NCI-H1436 treated with DMSO at 0.1 percent for 48 hours (cell line): ENCODE measurements at regions not wholly inside any gene's neighbourhood (a gene's known extent, or its start where the extent isn't known, plus 50 kb on each side); places are given as distances from the start of the nearest gene placed in this dataset.
"Not testable (repeated sequence)": the region's sequence is repeated elsewhere in the genome, so short reads cannot be mapped to it uniquely, and the experiment has no call there.

Experiments used
- DNase-seq: peaks from one replicate; lab custom pipeline; 2025; lab: John Stamatoyannopoulos, UW

DNA sequence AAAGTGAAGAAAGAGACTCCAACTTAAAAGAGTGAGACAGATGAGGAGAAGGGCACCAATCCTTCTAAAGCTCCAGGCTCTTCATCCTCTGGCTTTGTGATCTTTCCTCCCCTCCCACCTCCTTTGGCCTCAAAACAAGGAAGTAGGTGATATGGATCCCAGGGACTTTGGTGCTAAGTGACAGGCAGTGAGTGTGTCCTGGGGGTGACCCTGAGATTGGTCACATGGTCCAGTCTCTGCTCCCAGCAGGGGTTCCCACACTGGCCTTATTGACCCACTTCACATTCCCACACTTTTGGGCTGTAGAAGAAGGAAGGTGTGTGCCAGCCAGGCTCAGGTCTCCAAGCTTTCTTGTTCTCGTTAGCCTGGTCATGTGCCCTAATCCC lies 401.2 kb upstream of the PROX1 start:
- no peak for DNase-seq

DNA sequence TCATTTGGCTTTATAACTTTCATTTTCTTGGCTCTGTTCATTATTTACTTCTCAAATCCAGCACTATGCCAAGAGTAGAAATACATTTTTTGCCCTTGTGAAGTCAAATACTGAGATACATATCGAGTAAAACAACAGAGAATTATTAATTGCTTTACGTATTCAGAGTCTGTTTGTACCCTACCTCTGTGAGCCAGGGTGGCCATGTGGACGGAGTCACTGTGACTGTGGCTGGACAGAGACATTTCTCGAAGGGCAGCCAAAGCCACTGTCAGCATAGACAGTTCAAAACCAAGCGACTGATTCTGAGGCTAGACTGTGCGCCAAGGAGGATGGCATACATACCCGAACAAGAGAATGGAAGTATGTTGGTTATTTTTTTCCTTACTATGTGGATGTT lies 391.0 kb upstream of the PROX1 start:
- DNase-seq = no peak

DNA sequence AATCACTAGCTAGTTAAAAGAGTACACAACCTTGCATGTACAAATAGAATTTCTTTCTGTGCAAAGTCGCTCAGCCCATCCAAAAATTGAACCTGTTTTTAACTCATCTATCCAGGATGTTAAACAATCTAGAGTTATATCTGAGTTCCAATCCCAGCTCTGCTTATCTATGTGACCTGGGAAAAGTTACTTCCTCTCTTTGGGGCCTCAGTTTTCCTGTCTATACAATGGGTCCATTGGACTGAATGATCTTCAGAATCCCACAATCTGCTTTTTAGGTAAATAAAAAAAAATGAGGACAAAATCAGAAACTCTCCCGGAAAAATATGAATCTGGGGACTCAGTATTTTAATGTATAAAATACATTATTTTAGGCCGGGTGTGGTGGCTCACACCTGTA lies 389.5 kb upstream of the PROX1 start:
- DNase-seq = no peak

DNA sequence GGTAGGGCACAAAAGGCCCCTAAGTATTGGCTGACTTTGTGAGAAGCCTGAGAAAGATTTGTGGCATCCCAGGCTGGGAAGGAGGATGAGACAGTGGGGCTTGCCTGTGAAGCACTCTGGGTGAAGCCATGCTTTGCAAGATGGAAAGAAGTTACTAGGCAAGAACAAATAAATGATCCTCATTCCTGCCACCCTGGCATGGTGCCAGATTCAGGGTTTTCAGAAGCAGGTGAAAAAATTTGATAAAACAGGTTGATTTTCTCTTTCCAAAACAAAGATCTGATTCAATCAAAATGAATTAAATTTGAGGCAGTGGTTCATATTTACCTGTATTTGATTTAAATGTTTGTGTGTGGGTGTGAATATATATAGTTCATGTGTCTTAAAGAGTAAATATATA lies 386.9 kb upstream of the PROX1 start:
- no peak for DNase-seq

DNA sequence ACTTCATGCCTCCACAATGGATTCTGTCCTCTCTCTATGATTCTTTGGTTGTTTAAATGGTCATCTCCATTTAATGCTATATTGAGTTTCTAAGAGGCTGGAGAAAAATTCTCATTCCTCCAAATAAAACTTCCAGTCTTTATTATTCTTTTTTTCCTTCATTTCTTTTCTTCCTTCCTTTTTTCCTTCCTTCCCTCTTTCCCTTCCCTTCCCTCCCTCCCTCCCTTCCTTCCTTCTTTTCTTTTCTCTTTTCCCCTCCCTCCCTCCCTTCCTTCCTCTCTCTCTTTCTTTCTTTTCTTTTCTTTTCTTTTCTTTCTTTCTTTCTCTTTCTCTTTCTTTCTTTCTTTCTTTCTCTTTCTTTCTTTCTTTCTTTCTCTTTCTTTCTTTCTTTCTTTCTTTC lies 386.1 kb upstream of the PROX1 start:
- DNase-seq = not testable (repeated sequence)

DNA sequence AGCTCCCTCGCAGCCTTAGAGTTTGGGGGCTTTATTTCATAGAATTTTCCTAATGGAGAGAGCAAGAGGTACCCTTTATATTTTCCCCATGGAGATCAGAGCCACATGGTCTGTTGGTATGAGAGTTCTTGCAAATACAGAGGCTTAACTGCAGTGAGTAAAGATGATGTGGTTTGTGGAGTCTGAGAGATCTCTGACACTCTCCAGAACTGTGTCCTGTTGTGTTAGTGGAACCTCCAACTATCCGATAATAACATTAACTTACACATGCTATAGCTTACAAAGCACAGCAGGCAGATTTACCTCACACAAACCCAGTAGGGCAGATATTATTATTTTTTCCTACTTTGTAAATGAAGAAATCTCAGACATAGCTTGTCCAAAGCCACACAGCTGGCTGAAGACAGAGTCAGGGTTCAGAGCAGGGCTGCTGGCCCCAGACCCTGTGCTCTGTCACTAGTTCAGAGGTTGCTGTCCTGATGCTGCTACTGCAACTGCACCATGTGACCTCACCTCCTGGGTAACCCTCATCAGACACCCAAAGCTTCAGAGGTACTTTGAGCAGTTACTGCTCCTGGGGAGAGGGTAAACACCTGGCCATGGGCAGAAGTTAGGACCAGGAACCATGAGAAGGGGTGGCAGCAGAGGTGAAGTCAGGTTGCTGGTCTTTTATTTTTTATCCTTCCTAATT lies 384.8 kb upstream of the PROX1 start:
- DNase-seq = no peak

DNA sequence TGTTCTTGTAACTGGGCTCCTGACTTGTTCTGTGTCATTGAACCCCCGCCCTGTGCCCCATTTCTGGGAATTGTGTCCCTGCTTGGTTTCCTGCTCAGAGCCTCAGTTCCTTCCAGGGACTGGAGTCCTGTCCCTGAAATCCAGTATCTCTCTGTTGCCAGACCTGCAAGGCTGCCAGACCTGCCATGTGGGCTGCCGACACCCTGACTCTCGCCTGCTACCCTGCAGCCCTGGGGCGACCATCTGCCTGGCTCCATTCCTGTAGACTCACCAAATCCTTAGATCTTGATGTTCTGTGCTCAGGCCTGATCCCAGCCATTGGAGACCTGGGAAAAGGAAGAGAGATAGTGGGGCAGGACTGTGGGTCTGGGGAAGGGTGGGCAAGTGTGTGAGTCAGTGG lies 383.3 kb upstream of the PROX1 start:
- DNase-seq = no peak

DNA sequence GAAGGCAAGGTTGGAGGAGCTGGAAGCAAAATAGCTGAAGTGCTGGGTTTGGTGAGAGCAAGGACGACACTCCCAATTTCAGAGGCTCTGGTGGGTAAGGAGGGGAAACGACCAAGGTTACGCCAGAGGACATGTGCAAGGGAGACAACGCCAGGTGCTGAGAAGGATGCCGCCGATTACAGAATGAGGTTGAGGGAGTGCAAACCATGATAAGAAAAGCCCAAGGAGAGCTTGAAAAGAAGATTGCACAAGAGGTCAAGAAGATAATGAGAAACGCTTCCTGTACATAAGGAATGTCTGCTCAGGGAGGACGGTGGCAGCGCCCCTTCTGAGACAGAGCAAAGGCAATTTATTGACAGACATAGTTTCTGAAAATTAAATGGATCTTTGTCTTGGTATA lies 382.0 kb upstream of the PROX1 start:
- no peak for DNase-seq

DNA sequence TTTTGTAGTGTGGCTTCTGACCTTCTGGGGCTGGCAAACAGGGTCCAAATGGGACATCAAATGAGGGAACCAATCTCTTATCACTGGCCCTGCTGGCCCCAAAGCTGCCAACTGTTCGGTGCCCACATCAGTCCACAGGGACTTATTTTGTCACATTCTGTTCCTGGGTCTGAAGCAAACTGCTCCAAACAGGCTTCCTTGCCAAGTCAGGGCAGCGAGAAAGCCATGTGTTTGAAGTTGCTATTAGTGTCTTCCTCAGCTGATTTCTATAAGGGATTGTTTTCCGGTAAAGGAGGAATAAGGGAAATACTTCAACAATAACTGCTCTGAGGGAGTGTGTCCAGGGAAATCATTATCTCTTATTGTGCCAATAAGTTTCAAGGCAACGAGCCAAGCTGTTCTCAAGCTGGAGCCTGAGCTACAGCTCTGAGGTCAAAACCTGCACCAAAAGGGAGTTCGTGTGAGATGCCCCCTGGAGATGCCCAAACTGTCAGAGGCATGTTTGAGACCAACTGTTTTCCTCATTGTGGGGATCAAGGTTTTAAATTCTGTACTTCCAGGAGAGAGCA lies 381.4 kb upstream of the PROX1 start:
- no peak for DNase-seq

DNA sequence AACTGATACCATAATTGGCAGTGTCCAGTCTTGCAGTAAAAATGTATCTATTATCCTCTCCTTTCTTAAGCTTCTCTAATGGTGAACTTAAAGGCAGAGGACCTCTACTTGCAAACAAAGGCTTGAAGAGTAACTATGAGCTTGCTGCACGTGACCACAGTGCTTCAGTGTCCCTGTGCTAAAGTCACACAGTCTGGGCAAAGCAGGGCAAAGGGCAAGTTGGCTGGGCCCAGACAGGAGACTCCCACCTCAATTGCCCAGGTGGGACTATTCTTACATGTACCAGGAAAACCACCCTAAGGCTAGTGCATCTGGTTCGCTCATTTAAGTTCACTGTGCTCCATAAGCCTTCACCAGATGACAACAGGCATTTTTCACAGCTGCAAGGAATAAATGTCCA lies 374.2 kb upstream of the PROX1 start:
- no peak for DNase-seq

DNA sequence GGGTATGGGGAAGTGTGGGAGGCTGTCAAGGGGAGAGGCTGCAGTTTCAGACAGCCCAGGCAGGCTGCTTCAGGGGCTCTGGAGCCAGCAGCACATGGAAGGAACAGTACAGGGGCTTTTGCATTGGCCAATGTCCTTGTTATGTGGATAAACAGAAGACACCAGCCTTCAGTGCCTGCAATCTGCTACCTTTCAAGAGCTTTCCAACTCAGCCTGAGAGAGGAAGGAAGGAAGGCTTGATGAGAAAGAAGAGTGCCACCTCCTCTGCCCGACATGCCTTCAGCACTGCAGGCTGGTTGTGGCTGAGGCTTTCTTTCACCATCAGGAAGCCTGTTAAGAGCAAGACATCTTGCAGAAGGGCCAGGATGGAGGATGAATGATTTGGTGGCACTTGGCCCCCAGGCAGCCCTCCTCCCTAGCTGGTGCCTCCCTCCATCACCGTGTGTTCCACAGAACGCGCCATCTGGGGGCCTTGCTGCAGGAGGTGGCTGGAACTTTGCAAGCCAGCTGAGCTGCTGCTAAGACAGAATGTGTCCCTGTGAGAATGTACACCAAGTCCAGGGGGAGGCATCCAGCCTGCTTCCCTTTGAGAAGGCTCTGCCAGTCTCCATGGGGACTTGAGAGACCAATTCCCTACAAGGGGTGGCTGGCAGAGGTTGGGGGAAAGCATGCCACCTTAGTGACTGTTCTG lies 372.4 kb upstream of the PROX1 start:
- DNase-seq = no peak

DNA sequence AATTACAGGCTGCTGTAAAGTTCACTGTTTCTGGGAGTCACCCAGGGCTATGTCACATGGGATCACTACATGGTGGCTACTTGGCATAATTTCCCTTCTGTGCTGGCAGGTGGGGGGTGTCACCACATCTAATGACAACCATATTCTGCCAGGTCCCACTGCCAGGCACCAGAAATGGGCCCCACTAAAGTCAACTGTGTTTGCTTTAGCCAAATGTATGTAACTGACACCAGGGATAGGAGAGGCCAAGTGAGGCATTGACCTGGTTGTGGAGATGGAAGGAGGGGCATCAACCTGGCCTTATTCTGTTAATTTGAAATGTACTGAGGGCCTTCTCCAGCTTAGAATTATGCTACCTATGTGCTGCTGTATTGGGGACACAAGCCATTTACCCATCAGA lies 370.6 kb upstream of the PROX1 start:
- no peak for DNase-seq

DNA sequence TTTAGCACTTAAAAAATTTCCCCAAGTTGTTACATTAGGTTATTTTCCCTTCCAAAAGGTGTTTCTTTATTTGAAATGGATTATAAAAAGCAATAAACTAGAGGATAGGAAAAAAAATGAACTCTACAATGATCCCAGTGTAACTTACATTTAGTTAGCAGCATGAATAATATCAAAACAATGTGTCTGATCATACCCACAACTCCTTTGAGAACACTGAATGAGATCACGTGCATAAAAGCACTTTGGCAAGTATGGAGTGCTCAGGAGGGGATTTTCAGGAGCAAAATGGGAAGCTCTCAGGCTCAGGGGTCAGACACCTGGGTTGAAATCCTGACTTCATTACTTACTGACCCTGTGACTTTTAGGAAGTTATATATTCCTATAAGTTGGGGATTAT lies 369.7 kb upstream of the PROX1 start:
- DNase-seq = no peak

DNA sequence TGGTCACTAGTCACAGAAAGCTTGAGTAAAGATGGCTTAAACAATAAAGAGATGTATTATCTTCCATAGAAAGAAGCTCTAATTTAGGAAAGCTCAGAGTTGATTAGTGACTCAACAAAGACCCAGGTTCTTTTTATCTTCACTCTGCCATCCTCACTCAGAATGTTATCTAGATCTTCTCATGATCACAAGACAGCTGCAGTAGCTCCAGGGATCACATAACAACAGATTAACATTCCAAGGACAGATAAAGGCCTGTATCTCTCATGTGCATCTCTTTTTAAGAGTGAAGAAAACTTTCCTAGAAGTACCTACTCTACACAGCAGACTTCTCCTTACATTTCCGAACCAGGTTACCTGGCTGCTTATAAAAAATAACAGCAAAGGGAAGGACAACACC lies 368.7 kb upstream of the PROX1 start:
- DNase-seq = no peak

DNA sequence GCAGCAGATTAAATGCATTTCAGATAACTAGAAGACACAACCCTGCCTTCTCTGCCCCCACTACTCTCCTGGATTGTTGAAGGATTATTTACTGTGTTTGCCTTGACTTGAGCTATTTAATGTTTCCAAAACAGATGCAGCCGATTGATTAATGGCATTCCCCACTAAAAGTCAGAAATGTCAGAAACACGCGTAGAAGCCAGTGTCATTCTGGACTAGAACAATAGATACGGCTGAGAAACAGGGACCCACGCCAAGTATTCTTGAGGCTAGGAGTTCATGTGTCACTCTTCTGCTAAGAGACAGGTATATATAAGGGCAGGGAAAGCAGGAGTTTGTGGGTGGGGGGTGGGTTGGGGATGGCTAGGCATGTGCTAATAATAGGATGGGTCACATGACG lies 366.7 kb upstream of the PROX1 start:
- no peak for DNase-seq

DNA sequence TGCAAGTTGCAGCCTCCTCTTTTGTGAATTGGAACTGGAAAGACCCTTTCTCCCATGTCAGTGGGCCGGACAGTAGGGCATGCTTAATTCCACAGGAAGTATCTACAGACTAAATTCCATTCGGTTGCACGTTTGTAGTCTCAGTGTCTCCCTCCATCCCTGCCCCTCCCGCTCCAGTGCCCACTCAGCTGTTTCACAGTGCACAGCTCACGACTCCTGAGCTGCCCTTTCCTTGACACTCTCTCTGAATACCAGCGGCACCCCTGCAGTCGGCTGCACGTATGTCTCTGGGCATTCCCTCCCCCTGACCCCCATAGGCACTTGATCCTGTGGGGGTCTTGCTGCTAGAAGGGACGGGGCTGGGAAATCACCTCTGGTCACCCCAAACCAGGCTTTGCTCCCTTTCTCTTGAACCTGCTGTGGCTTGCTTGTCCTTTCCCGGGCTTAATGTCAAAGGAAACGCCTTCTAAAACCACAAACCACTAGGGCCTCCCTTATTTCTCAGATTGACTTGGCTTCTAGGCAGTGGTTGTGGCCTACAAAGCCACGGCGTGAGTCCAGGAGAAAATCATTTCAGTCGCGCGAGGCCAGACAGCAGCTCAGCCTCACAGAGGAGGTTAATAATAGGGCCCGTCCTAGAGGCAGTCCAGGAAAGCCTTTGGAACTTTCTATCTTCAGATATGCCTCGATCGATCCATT lies 365.3 kb upstream of the PROX1 start:
- no peak for DNase-seq

DNA sequence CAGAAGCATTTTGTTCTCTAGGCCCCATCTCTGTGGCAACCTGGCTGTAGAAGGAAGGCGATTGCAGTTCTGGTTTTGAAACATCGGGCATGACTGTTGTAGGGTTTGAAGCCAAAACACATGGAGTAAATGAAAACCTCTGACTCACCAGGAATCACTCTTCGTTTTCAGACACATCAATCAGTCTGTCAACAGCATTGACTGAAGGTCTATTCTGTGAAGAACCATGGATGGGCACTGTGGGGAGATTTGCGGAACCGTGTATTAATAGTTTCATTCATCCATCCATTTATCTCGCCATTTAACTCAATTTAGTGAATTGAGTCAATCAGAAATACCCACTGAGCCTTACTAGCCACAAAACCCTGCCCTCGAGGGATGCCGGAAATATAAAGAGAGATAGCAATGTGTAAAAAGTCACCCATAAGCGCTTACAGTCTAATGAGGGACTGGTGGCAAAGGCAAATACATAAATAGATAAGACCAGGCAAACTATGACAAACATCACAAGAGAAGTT lies 364.6 kb upstream of the PROX1 start:
- DNase-seq = no peak

DNA sequence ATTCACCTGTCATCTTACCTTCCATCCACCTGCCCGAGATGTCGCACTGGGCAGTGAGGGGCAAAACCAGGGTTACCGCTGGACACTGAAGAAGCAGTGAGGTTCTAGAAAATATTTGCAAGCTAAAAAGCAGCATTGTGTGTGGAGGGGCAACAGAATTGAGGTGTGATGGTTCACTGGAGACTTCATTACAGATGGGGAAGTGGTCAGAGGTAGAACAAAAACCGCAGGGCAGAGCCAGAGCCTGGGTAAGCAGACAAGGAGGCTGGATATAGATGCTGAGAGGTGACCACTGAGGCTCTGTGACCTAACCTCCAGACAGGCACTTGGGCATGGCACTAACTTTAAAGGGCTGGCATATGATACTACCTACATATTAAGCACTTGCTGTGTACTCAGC lies 363.9 kb upstream of the PROX1 start:
- DNase-seq = no peak

DNA sequence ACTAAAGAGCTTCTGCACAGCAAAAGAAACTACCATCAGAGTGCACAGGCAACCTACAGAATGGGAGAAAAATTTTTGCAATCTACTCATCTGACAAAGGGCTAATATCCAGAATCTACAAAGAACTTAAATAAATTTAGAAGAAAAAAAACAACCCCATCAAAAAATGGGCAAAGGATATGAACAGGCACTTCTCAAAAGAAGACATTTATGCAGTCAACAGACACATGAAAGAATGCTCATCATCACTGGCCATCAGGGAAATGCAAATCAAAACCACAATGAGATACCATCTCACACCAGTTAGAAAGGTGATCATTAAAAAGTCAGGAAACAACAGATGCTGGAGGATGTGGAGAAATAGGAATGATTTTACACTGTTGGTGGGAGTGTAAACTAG lies 351.0 kb upstream of the PROX1 start:
- DNase-seq = not testable (repeated sequence)

DNA sequence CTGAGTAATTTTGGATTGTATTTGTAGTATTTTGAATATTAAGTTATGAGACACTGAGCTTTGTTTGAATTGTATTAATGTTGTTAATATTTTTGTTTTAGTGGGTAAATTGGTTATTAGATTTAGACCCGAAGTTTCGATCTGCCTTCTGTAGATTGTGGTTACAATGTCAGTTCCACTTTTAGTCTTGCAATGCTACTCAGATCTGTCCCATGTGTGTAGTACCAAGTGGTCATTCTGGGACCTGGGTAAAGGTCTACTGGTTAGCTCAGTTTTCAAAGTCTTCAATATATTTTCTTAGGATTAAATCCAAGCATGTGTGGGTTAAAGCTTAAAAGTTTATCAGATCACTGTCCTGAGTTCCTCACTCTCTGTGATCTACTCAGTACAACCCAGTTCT lies 346.5 kb upstream of the PROX1 start:
- no peak for DNase-seq

DNA sequence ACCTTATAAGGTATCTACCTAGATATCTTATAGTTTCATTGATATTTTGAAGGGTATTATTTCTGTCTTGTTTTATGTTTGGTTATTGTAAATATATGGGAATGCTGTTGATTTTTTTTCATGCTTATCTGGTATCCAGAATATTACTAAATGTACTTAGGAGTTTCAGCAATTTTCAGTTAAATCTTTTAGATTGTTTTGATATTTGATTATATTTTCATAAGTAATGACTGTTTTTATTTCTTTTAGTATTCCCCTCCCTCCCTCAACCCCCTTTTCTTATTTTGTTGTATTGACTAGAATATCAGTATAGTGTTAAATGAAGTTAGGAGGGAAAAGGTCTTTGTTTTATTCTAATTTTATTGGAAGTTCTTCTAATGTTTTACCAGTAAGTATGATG lies 344.4 kb upstream of the PROX1 start:
- DNase-seq = no peak

DNA sequence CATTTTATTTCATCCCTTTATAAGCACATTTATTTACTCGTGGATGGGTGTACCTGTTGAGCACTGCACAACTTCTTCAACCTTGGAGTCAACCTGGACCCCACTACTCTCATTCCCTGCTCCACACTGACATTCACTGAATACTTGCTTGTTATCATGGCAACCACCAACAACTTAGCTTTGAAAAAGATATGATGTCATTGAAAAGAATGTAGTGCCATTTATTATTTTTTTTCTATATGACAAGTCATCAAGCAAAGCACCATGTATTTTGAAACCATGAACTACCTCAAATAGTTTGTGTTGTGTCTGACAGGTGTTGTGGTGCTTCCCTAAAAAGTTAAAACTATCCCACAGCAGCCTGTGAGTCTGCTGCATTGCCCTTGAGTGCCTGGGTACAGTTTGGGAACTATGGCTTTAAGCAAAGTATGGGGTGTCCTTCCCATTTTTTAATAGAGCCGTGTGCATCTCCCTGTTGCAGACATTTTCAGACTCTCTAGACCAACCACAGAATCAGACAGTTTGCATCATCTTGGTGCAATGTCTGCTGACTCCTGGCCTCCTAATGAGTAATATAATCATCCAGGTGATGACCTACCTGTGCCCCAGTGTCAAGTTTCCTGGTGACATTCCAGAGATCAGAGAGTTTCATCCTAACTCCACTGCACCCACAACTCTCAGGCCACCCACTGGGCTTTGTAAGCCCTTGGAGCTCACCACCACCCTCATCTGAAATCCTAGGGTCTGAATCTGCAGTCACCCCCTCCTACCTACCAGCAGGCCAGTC lies 339.7 kb upstream of the PROX1 start:
- DNase-seq = no peak
